PC-9 (cell line): ENCODE measurements at regions not wholly inside any gene's neighbourhood (a gene's known extent, or its start where the extent isn't known, plus 50 kb on each side); places are given as distances from the start of the nearest gene placed in this dataset.

Source experiments
- BruUV-seq: library from RNA; stranded (reverse); fragments of 400-500 nt; replicated peaks from 2 replicates; lab custom pipeline; 2021; lab: Mats Ljungman, UMichigan
- CTCF ChIA-PET: fragments of 300-600 bp; sonication (Branson Sonifier 250); formaldehyde crosslinking; loops from one replicate; lab custom pipeline; 2022; ENCODE audit warnings: antibody characterized with exemption; lab: Charles Lee
- POLR2A ChIA-PET: fragments of 300-600 bp; sonication (Branson Sonifier 250); formaldehyde crosslinking; loops from one replicate; lab custom pipeline; 2022; ENCODE audit warnings: antibody characterized with exemption; ENCODE audit not compliant: unreplicated experiment; lab: Charles Lee
- DNase-seq, 2 experiments: peaks; one replicate each; pipeline versions ENCODE4 v3.0.0 to v3.0.0-alpha.2; 2015 to 2022; ENCODE audit warnings: mixed read lengths in 1 of 2
- H2AFZ ChIP-seq: fragments of 200-600 bp; sonication (generic); 2 replicates; pipeline ENCODE4 v1.8.1; 2017; ENCODE audit warnings: antibody characterized with exemption
- H3F3A ChIP-seq: fragments of 200-600 bp; sonication (generic); 2 replicates; pipeline ENCODE4 v1.8.1; 2017; ENCODE audit warnings: antibody characterized with exemption, mild to moderate bottlenecking, low read depth; ENCODE audit not compliant: insufficient read depth
- H3K27ac ChIP-seq: fragments of 200-600 bp; sonication (generic); 2 replicates; pipeline ENCODE4 v1.6.1; 2016; ENCODE audit warnings: mixed run types
- H3K27me3 ChIP-seq: fragments of 200-600 bp; sonication (generic); 2 replicates; pipeline ENCODE4 v1.6.1; 2016; ENCODE audit warnings: low read depth, mixed run types; ENCODE audit not compliant: insufficient read depth
- H3K36me3 ChIP-seq: fragments of 200-600 bp; sonication (generic); 2 replicates; pipeline ENCODE4 v1.6.1; 2016; ENCODE audit warnings: low read depth, mixed run types
- H3K4me1 ChIP-seq: fragments of 200-600 bp; sonication (generic); replicated peaks from 2 replicates; pipeline ENCODE4 v1.6.1; 2016; ENCODE audit warnings: mixed run types; ENCODE audit not compliant: insufficient read depth
- H3K4me2 ChIP-seq: fragments of 200-600 bp; sonication (generic); 2 replicates; pipeline ENCODE4 v1.6.1; 2017; ENCODE audit warnings: mixed run types
- H3K4me3 ChIP-seq: fragments of 200-600 bp; sonication (generic); 2 replicates; pipeline ENCODE4 v1.6.1; 2016; ENCODE audit warnings: mixed run types
- H3K79me2 ChIP-seq: fragments of 200-600 bp; sonication (generic); 2 replicates; pipeline ENCODE4 v1.6.1; 2017; ENCODE audit warnings: low read depth, mixed run types
- H3K9me2 ChIP-seq: fragments of 200-600 bp; sonication (generic); 2 replicates; pipeline ENCODE4 v1.8.1; 2017; ENCODE audit warnings: mild to moderate bottlenecking; ENCODE audit not compliant: insufficient read depth
- H3K9me3 ChIP-seq: fragments of 200-600 bp; sonication (generic); 2 replicates; pipeline ENCODE4 v1.8.1; 2016; ENCODE audit warnings: low read depth; ENCODE audit not compliant: insufficient read depth
- H4K20me1 ChIP-seq: fragments of 200-600 bp; sonication (generic); 2 replicates; pipeline ENCODE4 v1.8.1; 2017; ENCODE audit not compliant: insufficient read depth
- CTCF ChIP-seq: fragments of 200-600 bp; sonication (generic); conservative IDR thresholded peaks from 2 replicates; pipeline ENCODE4 v1.6.1; 2017; ENCODE audit warnings: mixed run types, antibody characterized with exemption, mild to moderate bottlenecking, moderate library complexity
- EZH2 ChIP-seq: fragments of 200-600 bp; sonication (generic); IDR thresholded peaks from 2 replicates; pipeline ENCODE4 v1.8.0; 2017; ENCODE audit warnings: antibody characterized with exemption, low read depth
- intact Hi-C: fragments of 100-400 bp; cut with micrococcal nuclease; formaldehyde crosslinking; loops from one replicate; pipeline ENCODE4 v1.10.0; 2022; ENCODE audit not compliant: unreplicated experiment

- Histone ChIP-seq H3K4me2 (no peak overlapping the region), H3K4me1 (no peaks in the 10 kb centered on the region), H2AFZ (no peak overlapping the region), H3K9me2 (no peaks in the 10 kb centered on the region), H4K20me1 (no peaks in the 10 kb centered on the region), H3K36me3 (no peaks in the 10 kb centered on the region), H3K9me3 (no peaks in the 10 kb centered on the region), H3K27ac (no peak overlapping the region), H3K4me3 (no peak overlapping the region), H3K27me3 (no peaks in the 10 kb centered on the region), H3K79me2 (no peaks in the 10 kb centered on the region), H3F3A (no peaks in the 10 kb centered on the region)
- intact Hi-C loops: no loop called here
- no peak for TF ChIP-seq CTCF
- TF ChIP-seq EZH2: no peak
- CTCF ChIA-PET: no interaction called here
- no peak for DNase-seq
- no TSS peak for BruUV-seq
- POLR2A ChIA-PET: no interaction called here
These were observed 199.7 kb upstream of the POU2AF2 start for GRCh38 chr11:111045874-111046273.

DNA sequence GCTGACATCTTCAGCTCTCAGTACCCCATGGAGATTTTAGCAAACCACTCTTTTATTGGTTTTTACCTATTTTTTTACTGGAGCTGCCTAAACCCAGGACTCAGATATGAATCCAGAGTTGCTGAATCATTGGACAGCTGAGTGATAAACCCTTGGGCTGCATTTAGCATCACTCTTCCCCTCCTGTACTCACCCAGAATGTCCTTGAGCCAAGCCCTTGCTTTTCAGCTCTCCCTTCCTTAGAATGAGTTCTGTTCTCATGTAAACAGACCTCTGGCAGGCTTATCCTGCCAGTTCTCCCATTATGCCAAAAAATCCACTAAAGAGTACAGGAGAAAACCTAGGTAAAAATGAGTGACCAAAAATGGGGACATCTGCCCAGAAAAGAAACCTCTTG lies 200.1 kb upstream of the POU2AF2 start:
- Histone ChIP-seq H4K20me1 (no peaks in the 10 kb centered on the region), H2AFZ (no peak overlapping the region), H3K4me3 (no peak overlapping the region), H3K27ac (no peak overlapping the region), H3F3A (no peaks in the 10 kb centered on the region), H3K27me3 (no peaks in the 10 kb centered on the region), H3K79me2 (no peaks in the 10 kb centered on the region), H3K4me1 (no peaks in the 10 kb centered on the region), H3K9me3 (no peaks in the 10 kb centered on the region), H3K9me2 (no peaks in the 10 kb centered on the region), H3K4me2 (no peak overlapping the region), H3K36me3 (no peaks in the 10 kb centered on the region)
- ChIA-PET POLR2A (no interaction called here), CTCF (no interaction called here)
- no peak for DNase-seq
- TF ChIP-seq EZH2 (no peak), CTCF (no peak)
- intact Hi-C loops: no loop called here
- BruUV-seq: no TSS peak

- H3K4me3 ChIP-seq: no peak overlapping the region
- no peak overlapping the region for H3K4me2 ChIP-seq
- no peaks in the 10 kb centered on the region for H4K20me1 ChIP-seq
- ChIA-PET POLR2A (no interaction called here), CTCF (no interaction called here)
- DNase-seq: no peak
- H3K79me2 ChIP-seq: no peaks in the 10 kb centered on the region
- no peaks in the 10 kb centered on the region for H3K9me2 ChIP-seq
- intact Hi-C loops: no loop called here
- TF ChIP-seq EZH2 (no peak), CTCF (no peak)
- H3K27ac ChIP-seq: no peak overlapping the region
- H3K4me1 ChIP-seq: no peaks in the 10 kb centered on the region
- H3F3A ChIP-seq: no peaks in the 10 kb centered on the region
- no peaks in the 10 kb centered on the region for H3K36me3 ChIP-seq
- BruUV-seq: no TSS peak
- no peak overlapping the region for H2AFZ ChIP-seq
- H3K9me3 ChIP-seq: no peaks in the 10 kb centered on the region
- H3K27me3 ChIP-seq: no peaks in the 10 kb centered on the region
These were observed 200.6 kb upstream of the POU2AF2 start for GRCh38 chr11:111044751-111045406.
